SKM-1 (cell line): ENCODE measurements at regions not wholly inside any gene's neighbourhood (a gene's known extent, or its start where the extent isn't known, plus 50 kb on each side); places are given as distances from the start of the nearest gene placed in this dataset.
"Not testable (repeated sequence)": the region's sequence is repeated elsewhere in the genome, so short reads cannot be mapped to it uniquely, and the experiment has no call there.

Experiments used
- DNase-seq: peaks from one replicate; lab custom pipeline; 2025; ENCODE audit not compliant: unreplicated experiment; lab: John Stamatoyannopoulos, UW

DNA sequence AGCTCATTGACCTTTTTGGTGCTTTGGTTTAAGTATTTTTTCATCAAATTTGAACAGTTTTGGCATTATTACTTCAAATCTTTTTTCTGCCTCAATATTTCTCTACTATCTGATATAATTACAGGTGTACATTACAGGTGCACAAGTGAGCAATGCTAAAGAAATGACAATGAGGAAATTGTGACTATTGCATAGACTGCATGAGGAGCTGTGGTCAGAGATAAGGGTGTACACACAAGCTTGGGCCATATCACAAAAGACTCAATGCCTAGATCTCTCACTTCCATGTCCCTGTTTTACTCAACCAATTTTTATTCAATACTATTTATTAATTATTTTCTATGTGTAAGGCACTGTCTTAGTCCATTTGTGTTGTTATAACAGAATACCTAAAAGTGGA, 251.0 kb upstream of the UBASH3B start:
- no peak for DNase-seq

DNA sequence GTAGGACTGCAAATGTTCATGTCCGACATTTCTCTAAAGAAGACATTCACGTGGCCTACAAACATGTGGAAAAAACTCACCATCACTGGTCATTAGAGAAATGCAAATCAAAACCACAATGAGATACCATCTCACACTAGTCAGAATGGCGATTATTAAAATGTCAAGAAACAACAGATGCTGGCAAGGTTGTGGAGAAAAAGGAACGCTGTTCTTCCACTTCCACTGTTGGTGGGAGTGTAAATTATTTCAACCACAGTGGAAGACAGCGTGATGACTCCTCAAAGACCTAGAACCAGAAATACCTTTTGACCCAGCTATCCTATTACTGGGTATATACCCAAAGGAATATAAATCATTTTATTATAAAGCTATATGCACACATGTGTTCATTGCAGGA, 253.9 kb upstream of the UBASH3B start:
- DNase-seq: not testable (repeated sequence)

GRCh38 chr11:122399375-122399774, 256.1 kb upstream of the UBASH3B start:
- no peak for DNase-seq

DNA sequence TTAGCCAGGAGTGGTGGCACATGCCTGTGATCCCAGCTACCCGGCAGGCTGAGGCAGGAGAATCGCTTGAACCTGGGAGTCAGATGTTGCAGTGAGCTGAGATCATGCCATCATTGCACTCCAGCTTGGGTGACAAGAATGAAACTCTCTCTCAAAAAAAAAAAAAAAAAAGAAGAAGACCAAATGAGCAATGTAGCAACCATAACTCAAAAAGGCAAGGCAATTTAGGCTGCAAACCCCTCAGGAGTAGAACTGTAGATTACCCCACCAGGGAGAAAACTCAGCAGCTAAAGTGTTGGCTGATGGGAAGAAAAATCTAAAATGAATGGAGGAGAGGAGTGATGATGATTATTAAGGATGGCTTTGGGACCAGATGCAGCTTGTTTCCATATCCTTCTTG, 256.7 kb upstream of the UBASH3B start:
- no peak for DNase-seq

DNA sequence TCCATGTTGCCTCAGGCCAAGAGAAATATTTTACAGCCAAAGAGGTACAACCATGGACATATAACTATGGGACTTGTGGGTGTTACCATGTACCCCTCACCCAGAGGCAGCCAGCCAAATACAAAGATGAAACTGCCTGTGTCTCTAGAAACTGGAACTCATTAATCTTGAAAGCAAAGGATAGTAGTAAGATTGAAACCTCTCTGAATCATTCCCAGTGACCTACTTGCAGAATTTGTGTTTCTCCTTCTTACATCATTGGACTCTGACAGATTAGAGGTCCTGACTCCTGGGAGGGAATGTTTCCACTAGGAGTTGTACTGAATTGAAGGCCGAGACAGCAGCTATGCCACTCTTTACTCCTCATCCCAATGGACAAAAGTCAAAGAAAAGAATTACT, 257.4 kb upstream of the UBASH3B start:
- no peak for DNase-seq

DNA sequence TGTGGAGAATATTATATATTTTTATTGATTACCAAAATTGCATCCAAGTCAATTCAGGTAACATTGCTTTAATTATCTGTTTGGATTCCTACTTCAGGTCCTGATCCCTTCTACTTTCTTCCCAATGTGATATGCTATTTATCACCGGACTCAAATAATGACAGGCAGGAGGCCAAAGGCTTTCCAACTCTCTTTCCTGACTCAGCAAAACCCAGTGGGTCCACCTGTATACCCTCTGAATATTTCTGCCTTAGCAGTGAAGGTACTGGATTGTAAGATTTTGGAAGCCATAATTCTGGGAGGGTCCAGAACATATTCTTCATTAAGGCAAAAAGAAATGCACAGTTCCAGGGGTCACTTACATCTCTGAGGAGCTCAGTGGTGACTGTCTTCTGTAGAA, 260.2 kb upstream of the UBASH3B start:
- DNase-seq: no peak

DNA sequence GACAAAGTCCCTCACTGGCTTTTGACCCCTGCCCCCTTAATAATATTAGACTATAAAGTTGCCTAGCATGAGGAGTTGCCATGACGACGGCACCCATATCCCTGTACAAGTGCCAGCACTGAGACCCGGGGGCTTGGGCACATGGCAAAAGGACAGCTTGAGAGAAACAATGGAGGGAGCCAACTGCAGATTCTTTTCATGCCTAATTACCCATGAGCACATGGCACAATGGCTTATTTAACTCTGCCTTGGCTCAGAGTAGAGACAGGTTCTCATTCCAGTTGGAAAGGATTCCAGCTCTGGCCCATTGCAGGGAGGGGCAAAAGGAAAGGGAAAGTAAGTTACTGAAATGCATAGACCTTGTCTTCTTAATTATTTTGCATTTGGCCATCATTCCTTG, 261.2 kb upstream of the UBASH3B start:
- no peak for DNase-seq

- peak; percentile 73 for DNase-seq
Measured at GRCh38 chr11:122393209-122393860, 262.2 kb upstream of the UBASH3B start.

- no peak for DNase-seq
Measured at GRCh38 chr11:122392508-122392907, 263.0 kb upstream of the UBASH3B start.

DNA sequence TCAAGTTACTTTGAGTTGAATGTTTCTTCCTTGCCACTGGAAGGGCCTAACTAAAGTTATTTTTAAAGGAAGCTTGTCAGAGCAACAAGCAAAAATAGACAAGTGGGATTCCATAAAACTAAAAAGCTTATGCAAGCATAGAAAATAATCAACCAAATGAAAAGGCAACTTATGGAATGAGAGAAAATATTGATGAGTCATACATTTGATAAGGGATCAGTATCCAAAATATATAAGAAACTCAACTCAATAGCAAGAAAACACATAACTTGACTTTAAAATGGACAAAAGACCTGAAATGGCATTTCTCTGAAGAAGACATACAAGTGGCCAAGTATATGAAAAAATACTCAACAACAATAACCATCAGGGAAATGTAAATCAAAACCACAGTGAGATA, 264.5 kb upstream of the UBASH3B start:
- no peak for DNase-seq

GRCh38 chr11:122383186-122383585, 267.2 kb upstream of the BLID start:
- DNase-seq: no peak

GRCh38 chr11:122375687-122376399, 259.8 kb upstream of the BLID start:
- no peak for DNase-seq

DNA sequence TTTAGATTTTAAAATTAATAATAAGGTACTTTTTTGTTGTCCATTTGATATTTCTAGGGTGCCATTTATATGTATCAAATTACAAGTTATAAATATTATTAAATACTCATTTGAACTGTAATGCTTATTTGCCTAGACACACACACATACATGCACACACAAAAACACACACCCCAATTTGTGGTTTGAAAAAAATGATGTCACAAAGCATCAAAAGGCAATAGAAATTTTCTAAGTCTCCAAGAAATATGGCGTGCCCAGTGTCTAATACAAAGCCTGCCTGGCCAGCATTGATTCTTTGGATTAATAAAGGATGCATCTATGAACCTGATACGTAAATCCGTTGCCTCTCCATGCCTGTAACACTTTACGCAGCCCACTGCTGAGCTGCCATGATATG, 252.8 kb upstream of the BLID start:
- DNase-seq: no peak

DNA sequence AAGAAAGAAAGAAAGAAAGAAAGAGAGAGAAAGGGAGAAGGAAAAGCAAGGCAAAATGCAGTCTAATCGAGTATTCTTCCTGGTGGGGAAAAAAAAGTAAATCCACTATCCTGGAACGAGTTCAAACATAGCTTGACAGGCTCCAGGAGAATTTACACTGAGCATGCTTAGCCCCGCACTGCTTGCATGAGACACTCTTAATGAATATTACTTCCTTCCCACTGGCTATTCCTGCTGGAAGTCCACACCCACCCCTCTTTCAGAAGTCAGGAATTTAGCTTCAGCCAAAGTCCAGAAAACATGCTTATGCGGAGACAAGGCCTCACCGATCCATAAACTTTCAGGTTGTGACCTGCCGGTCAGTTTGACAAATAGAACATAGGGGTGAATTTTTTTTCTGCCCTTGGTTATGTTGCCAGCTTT, 251.8 kb upstream of the BLID start:
- no peak for DNase-seq

GRCh38 chr11:122365610-122366360, 249.8 kb upstream of the BLID start:
- DNase-seq: no peak

- no peak for DNase-seq
Measured at GRCh38 chr11:122363296-122363695, 247.3 kb upstream of the BLID start.

DNA sequence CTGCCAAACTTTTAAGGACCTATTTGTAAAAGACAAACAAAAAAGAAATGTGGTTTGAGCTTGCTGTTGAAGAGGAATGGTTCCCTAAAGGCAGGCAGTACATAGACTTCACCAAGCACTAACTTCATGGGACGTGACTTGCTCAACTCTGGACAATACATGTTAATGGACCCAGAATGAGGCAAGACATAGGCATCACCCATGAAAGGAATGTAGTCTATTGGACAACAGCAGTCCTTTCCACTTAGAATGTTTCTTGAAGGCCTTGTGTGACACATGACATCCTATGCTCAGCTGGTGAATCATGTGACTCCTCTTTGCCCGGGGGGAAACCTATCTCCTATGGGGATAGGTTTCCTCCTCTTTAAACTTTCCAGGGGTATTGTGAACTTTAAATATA, 246.4 kb upstream of the BLID start:
- DNase-seq: no peak

DNA sequence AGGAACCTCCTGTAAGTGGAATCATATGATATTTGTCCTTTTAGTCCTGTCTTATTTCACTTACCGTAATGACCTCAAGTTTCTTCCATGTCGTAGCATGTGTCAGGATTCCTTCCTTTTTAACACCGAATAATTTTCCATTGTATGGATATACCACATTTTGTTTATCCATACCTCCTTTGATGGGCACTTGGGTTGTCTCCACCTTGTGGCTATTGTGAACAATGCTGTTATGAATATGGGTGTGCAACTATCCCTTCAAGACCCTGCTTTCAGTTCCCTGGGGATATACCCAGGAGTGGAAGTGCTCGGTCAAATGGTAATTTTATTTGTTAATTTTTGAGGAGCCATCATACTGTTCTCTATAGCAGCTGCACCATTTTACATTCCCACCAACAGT, 244.9 kb upstream of the BLID start:
- no peak for DNase-seq

DNA sequence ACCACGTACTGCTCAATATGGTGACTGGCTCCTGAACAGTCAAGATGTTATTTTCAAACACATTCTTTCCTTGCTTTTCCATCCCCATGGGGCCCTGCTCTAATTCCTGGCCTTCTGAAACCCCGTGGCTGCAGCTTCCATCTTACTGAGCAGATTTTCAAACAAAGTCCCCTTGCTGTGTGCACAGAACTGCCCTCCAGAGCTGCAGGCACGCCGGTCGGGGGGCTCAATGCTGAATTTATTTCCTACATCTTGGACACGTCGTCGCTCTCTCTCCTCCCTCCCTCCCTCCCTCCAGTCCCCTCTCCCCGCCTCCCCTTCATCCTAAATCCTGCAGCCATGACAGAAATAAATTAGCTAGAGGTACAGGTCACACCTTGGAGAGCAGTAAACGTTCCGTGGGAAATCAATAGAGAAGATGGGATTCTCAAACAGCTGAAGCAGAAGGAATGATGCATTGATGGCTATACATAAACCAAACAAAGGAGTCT, 243.1 kb upstream of the BLID start:
- no peak for DNase-seq

GRCh38 chr11:122358292-122358691, 242.3 kb upstream of the BLID start:
- DNase-seq: no peak

DNA sequence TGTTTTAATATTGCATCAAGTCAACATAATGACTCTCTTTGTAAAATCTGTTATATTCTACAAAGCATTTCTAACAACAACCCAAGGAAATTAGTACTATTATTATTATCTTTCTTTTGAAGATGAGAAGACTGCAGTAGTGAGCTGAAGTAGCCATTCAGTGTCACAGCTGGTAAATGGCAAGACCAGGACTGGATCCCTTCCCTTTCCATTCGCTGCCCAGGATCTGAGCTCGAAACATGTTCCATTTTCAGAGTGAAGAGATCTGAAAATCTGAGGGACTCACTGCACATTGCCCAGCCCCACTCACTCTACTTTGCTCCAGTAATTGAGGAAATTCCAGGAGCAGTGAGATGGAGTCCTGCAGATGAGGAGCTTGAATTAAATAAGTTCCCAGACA, 240.0 kb upstream of the BLID start:
- no peak for DNase-seq
